IPS-18c (cell line): ENCODE measurements at regions not wholly inside any gene's neighbourhood (a gene's known extent, or its start where the extent isn't known, plus 50 kb on each side); places are given as distances from the start of the nearest gene placed in this dataset.

ENCODE experiments used
- H3K4me3 ChIP-seq: 2 replicates; pipeline ENCODE4 v1.7.0; 2013; ENCODE audit warnings: low read depth, mild to moderate bottlenecking, low read length, moderate library complexity; ENCODE audit not compliant: insufficient read depth
- H3K9me3 ChIP-seq: one replicate; pipeline ENCODE4 v1.6.1; 2013; ENCODE audit warnings: mild to moderate bottlenecking, low read length, moderate library complexity; ENCODE audit not compliant: control insufficient read depth, insufficient read depth

DNA sequence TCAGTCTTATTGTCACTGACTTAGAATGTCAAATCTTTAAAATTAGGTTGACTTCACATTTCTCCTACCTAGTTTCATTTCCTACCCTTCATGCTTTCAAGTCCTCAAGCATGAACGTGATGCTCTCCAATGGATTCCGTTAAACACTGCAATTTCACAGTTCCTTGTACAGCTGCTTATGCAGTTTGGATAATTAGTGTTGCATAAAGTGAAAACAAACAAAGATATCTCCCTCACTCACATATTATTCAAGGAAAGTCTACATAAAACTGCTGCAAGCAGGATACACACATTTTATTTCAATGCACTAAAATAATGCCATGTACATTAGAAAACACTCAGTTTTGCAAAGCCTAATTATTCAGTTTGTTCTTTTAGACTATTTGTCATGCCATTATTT, 214.0 kb downstream of the CRPPA start:
- Histone ChIP-seq H3K4me3 (no peak overlapping the region), H3K9me3 (no peaks in the 10 kb centered on the region)

DNA sequence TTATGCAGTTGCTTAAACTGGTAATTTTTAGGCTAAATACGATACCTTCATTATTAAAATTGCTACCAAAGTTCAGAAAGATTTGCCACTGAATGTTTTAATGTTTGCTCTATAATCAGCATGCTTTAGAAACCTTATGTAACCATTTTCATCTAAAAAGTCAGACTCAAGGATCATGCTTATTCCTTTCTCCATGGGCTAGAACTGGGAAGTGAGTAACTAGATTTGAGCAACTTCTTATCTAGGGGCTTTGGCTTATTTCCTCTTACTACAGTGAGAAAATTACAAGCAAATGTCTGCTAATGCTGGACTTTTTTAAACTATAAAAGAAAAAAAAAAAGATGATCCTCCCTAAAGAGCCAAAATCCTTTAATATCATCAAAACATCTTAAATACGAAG, 215.9 kb downstream of the CRPPA start:
- H3K4me3 ChIP-seq, result no peak overlapping the region

DNA sequence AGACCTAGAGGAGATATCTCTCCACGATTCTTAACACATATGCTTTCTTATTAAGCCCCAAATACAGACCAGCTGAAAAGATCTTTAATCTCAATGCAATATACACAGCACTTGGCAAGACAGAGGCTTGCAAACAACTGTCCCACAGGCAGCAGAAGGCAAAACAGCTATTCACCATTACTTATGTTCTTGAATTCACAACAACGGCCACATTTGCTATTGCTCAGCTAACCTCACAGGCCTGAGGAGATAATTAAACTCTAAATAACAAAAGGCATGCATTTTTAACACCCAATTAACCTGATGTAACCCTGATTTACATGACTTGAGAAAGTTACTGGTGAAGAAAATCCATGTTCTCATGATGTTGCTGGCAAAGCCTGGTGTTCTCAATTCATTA, 216.4 kb downstream of the CRPPA start:
- Histone ChIP-seq H3K4me3 (no peak overlapping the region), H3K9me3 (no peaks in the 10 kb centered on the region)

More for the DNA sequence above, 215.9 kb downstream of the CRPPA start:
- no peaks in the 10 kb centered on the region for H3K9me3 ChIP-seq

DNA sequence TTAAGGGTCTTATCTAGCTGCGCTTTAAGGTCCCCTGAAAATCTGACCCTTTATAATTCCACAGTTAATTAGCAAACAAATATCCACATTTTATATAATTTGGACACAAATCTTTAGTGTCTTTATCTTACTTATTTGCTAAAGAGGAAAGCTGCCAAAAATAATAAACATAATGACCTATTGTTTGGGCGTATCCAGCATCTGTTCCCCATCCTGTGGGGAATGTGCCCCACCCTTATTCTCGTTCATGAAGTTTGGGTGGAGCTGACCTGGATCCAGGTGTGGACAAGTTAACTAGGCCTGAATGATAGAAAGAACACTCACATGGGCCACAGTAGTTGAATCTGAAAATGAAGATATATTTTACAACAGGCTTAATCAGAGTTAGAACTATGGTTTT, 218.3 kb downstream of the CRPPA start:
- H3K9me3 ChIP-seq, result no peaks in the 10 kb centered on the region
- H3K4me3 ChIP-seq, result no peak overlapping the region

DNA sequence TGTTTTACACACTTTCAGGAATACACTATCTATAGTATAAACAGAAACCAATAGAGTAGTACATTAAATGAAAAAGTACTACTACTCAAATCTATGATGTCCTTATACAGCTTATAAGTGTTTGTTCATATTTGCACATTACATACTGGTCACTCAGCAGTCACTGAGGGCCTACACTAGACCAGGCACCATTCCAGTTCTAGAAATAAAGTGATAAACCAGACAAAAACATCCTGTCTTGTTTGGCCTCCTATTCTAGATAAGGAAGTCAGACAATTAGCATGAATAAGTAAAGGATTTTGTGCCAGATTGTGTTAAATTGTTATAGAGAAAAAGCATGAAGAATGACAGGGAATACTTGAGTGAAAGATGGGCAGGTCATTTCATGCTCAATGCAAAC, 219.0 kb downstream of the CRPPA start:
- Histone ChIP-seq H3K9me3 (no peaks in the 10 kb centered on the region), H3K4me3 (no peak overlapping the region)

DNA sequence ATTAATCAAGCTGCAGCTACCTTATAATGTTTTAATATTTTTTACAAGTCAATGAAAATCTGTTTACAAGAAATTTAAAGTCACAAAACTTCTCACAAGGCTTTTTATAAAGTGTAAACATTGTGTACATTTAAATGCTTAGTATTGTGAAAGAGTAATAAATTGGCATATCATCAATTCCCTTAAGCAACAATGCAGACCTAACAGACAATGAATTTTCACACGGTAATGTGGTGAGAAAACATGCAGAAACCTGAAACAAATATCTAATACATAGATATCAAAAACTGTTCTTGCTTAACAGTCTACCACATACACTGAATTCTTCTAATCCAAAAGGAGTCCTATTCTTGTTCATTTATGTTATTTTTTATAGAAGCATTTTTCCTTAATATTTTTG, 220.7 kb downstream of the CRPPA start:
- H3K4me3 ChIP-seq, result no peak overlapping the region
- no peaks in the 10 kb centered on the region for H3K9me3 ChIP-seq

DNA sequence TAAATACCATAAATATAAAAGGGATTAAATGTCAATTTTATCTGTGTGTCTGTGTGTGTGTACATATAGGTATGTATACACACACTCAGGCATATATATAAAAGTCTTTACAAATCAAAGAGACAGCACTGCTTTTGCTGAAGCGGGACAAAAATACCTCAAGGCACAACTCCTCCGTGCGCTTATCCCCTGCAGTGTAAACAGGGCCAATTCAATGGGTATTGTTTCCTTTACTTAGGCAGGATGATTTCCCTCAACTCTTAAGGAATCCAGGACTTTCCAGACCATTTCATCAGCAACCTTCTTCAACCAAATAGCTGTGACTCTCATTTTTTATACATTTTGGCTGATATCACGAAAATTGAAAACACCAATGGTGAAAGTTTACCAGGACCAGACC, 227.7 kb downstream of the CRPPA start:
- Histone ChIP-seq H3K4me3 (no peak overlapping the region), H3K9me3 (no peaks in the 10 kb centered on the region)

DNA sequence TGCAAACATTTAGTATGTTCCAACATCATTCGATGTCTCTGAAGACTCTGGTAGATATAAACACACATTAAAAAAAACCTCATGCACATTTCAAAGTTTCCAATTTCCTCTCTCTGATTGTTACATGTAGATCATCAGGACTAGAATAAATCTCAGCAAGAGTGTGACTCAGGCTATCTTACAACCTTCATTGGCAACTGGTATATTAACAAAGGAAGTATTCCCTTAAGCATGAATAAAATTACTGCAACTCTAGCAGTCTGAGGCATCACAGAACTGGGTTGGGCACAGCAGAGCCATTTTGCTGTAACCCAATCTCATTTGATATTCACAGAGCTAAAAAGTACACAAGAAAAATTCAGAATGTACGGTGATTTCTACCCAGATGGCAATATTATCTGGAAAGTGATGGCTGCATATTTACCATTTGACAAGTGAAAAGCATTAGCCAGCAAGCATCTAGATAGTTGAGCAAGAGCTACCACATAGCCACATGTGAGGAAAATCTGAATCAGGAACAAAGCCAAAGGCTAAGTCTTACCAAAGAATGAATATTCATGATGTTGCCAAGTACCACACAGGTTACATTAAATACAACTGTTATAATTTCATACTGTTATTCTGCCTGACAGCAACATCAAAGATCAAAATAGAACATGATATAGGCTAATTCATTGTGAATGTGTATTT, 232.2 kb downstream of the CRPPA start:
- Histone ChIP-seq H3K4me3 (no peak overlapping the region), H3K9me3 (no peaks in the 10 kb centered on the region)

DNA sequence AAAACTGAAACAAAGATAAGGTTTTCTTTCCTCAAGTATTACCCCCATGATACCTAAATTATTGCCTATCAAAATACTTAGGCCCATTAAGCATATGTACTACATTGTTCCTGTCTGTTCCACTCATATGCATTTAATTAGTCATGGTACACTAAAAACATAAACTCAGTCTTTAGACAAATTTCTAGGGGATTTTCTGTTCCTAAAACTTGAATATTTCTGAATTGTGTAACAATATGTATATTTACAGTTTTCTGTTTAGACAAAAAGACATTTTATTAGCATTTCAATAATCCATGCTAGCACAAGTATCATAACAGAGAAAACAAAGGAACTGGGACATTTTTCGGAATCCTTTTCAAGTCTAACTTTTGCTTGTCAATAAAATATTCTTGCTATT, 234.2 kb downstream of the CRPPA start:
- Histone ChIP-seq H3K4me3 (no peak overlapping the region), H3K9me3 (no peaks in the 10 kb centered on the region)

DNA sequence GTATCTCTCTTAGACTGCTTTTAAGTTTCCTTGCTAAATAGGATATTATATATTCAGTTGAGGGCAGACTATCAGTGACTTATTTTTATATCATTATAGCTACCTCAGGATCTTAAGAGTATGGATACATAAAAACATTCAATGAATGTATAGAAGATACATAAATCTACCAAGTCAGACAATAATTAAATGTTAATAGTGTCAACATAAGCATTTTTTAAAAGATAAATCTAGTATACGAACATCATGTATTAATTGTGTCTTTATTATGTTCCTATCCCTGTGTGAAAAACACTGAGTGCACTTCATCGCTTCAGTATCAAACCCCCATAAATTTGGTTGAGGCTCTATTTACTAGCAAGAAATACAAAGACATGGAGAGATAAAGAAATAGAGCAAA, 242.8 kb downstream of the CRPPA start:
- no peaks in the 10 kb centered on the region for H3K9me3 ChIP-seq

DNA sequence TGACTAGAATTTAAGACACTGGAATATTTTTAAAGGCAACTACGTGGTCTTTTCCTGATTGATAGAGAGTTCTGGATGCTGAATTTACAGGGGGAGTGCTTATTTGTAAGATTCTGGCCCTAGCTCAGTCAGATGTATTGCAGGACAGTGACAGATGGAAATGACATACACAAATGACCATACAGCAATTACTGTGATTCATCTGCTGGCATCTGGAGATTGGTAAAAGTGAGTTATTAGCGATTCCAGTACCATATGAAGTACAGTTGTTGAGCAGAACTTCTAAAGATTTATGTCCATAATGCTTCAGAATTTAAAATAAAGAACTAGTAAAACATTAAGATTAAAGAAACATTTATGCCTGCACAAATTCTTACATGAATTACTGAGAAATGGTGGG, 243.2 kb downstream of the CRPPA start:
- H3K4me3 ChIP-seq, result no peak overlapping the region
- H3K9me3 ChIP-seq, result no peaks in the 10 kb centered on the region

More for the DNA sequence above, 242.8 kb downstream of the CRPPA start:
- H3K4me3 ChIP-seq, result no peak overlapping the region

DNA sequence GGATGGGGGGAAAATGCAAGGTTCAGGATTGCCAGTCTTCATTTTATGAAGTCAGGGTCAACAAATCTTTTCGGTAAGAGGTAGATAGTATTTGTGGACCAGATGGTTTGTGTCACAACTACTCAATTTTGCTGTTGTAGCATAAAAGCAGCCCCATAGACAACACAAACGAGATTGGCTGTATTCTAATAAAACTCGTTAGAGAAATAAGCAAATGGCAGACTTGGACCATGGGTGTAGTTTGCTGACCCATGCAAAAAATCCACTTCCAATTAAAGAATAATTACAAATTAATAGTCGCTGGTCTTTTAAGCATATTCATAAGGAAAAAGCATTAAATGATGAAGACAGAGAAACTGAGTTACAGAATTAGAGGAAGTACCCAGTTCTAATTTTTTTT, 247.1 kb downstream of the CRPPA start:
- no peak overlapping the region for H3K4me3 ChIP-seq
- peaks cover 3% of the 10 kb centered on the region for H3K9me3 ChIP-seq

DNA sequence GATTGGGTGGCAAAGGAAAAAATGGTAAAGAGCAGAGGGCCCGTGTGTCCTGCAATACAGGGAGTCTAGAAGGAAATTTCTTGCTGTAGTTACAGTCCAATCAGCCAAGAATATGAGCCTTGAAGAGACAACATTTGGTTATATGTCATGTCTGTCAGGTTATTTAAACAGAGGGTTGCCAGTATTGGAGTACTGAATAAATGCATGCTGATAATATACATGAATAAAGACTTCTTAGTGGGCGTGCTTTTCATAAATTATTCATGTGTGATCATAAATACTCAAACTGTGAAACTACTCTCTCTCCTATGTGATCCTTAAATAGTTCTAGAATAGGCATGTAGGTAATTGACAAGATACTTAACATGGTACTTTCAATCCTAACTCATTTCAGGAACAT, 249.0 kb downstream of the CRPPA start:
- no peak overlapping the region for H3K4me3 ChIP-seq
- peaks cover 3% of the 10 kb centered on the region for H3K9me3 ChIP-seq

DNA sequence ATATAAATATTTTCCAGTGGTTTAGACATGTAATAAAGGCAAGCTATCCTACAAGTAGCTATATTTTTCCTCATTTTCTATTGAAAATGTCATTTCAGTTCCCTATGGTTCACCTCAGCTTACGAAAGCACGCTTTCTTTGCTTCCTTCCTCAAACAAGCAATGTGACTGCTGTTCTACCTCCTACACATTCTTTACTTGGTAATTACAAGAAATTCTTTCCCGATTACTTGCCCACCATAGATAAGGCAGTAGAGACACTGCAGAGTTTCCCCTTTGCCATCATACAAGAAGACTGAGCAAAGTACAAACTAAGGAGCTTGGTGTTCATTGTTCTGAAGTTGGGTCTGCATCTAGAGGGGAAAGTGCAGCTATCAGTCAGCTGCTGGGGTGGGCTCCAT, 249.4 kb downstream of the CRPPA start:
- no peak overlapping the region for H3K4me3 ChIP-seq
- peaks cover 3% of the 10 kb centered on the region for H3K9me3 ChIP-seq

DNA sequence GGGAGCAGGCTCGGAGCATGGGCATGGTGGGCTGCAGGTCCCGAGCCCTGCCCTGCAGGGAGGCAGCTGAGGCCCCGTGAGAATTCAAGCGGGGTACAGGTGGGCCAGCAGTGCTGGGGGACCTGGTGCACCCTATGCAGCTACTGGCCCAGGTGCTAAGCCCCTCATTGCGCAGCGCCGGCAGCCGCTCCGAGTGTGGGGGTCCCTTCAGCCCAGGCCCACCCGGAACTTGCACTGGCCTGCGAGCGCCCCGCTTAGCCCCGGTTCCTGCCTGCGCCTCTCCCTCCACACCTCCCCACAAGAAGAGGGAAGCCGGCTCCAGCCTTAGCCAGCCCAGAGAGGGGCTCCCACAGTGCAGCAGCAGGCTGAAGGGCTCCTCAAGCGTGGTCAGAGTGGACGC, 250.7 kb downstream of the CRPPA start:
- H3K4me3 ChIP-seq, result no peak overlapping the region
- H3K9me3 ChIP-seq, result peaks cover 3% of the 10 kb centered on the region

DNA sequence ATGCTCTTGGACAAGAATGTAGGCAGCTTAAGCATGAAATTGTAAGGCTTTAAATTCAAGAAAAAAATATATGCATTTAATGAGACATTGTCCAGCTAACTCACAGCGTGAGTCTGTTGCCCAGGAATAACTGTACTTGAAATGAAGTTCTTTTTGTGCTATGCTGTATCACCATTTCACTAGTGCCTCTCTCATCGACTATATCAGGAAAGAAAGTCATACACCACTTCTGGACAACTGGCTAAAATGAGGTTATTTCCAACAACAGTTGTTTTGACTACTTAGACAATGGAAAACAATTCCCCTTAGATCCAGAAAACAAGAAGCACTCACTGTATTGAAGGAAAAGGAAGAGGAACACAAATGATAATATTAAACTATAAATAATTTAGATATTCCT, 251.8 kb downstream of the CRPPA start:
- Histone ChIP-seq H3K9me3 (peaks cover 3% of the 10 kb centered on the region), H3K4me3 (no peak overlapping the region)

DNA sequence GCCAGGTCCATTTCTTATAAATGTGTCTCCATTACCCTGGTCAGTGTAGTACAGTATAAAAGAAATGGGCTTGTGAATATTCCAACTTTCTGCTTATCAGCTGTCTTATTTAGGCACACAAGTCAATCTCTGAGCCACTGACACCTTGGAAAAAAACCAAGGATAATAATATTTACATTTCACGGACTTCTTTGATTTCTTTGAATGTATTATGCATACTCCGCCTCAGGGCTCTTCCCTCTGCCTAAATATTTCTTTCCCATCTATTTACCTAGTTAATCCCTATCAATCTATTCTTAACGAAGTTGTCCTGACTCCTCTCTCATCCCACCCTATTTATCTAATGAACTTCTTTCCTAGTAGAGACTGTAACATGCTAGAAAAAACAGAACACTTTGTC, 253.8 kb downstream of the CRPPA start:
- Histone ChIP-seq H3K4me3 (no peak overlapping the region), H3K9me3 (peaks cover 3% of the 10 kb centered on the region)

DNA sequence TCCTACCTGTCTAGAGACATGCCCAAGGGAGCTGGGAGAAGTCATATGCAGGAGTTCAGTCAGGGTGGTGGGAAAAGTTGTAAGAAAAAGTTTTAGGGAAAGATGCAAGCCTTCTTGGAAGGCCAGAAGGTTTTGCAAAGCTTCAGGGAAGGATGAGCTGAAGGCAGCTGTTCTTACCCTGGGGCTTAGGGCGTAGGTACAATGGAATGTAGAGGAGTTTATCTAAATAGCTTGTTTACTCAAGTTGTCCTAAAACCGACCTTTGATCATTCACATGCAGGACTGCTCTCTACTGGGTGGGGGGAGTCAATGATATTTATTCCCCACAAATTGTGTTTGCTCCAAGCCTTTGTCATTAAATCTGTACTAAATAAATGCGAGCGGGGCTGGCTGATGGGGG, 277.0 kb downstream of the CRPPA start:
- Histone ChIP-seq H3K9me3 (peaks cover 6% of the 10 kb centered on the region), H3K4me3 (no peak overlapping the region)

DNA sequence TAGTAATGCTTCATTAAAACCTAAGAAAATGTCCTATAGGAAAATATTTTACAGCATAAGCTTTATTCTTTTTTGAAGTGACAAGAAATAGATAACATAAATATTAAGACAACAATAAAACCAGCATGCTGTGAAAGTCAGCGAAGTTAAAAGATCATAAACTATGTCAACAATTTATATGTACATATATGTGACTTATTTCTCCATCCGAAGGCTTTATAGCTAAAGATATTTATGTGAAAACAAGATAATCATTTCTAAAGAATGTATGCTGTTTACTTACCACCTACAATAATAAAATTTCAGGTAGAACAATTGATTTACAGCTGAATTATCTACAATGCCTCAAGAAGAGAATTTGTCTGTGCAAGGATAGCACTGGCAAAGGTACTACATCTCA, 283.4 kb downstream of the CRPPA start:
- no peaks in the 10 kb centered on the region for H3K9me3 ChIP-seq

More for the DNA sequence above, 283.4 kb downstream of the CRPPA start:
- no peak overlapping the region for H3K4me3 ChIP-seq
